Liver (tissue), 8 donors: ENCODE measurements at regions not wholly inside any gene's neighbourhood (a gene's known extent, or its start where the extent isn't known, plus 50 kb on each side); places are given as distances from the start of the nearest gene placed in this dataset.

ENCODE experiments used
- DNase-seq: peaks from one replicate; pipeline ENCODE4 v3.0.0-alpha.2; 2017; ENCODE audit warnings: low spot score
- H3K27ac ChIP-seq, 2 donors: one replicate each; pipeline ENCODE4 v1.7.0; 2013; ENCODE audit warnings: inconsistent platforms in 2 of 2, low read length in 2 of 2, control low read depth in 1 of 2, low read depth in 1 of 2, mild to moderate bottlenecking in 1 of 2
- H3K27me3 ChIP-seq, 4 donors: one replicate each; pipeline versions ENCODE4 v1.6.1 to v1.7.0; 2013; ENCODE audit warnings: low read length in 3 of 4, inconsistent platforms in 1 of 4, mild to moderate bottlenecking in 1 of 4, moderate library complexity in 1 of 4; ENCODE audit not compliant: control insufficient read depth in 4 of 4, insufficient read depth in 4 of 4
- H3K36me3 ChIP-seq, 4 donors: one replicate each; pipeline versions ENCODE4 v1.6.1 to v1.7.0; 2013; ENCODE audit warnings: low read length in 3 of 4, mild to moderate bottlenecking in 3 of 4, low read depth in 1 of 4, moderate library complexity in 1 of 4; ENCODE audit not compliant: control insufficient read depth in 4 of 4, insufficient read depth in 3 of 4
- H3K4me1 ChIP-seq, 4 donors: one replicate each; pipeline versions ENCODE4 v1.6.1 to v1.7.0; 2013; ENCODE audit warnings: low read length in 3 of 4, mild to moderate bottlenecking in 3 of 4, moderate library complexity in 1 of 4; ENCODE audit not compliant: control insufficient read depth in 4 of 4, insufficient read depth in 4 of 4
- H3K4me3 ChIP-seq, 3 donors: one replicate each; pipeline versions ENCODE4 v1.6.1 to v1.7.0; 2013; ENCODE audit warnings: low read length in 3 of 3, control low read depth in 1 of 3, low read depth in 1 of 3, mild to moderate bottlenecking in 1 of 3
- H3K9ac ChIP-seq, 2 donors: one replicate each; pipeline ENCODE4 v1.7.0; 2013; ENCODE audit warnings: low read length in 2 of 2, mild to moderate bottlenecking in 2 of 2, moderate library complexity in 2 of 2, control low read depth in 1 of 2, low read depth in 1 of 2
- H3K9me3 ChIP-seq, 4 donors: one replicate each; pipeline versions ENCODE4 v1.6.1 to v1.7.0; 2013; ENCODE audit warnings: low read length in 3 of 4; ENCODE audit not compliant: control insufficient read depth in 4 of 4
- ATF3 ChIP-seq: IDR thresholded peaks from 2 replicates; pipeline ENCODE4 v1.6.1; 2016; ENCODE audit warnings: antibody characterized with exemption
- CTCF ChIP-seq: fragments of 150-350 bp; IDR thresholded peaks from 2 replicates; pipeline ENCODE4 v1.5.1; 2017; ENCODE audit warnings: improper control_type of control experiment, low read depth, low read length; ENCODE audit not compliant: missing input control
- EGR1 ChIP-seq, 2 donors: IDR thresholded peaks; 2 replicates each; pipeline ENCODE4 v1.6.1; 2016 to 2018; ENCODE audit warnings: antibody characterized with exemption in 2 of 2, low read depth in 2 of 2
- FOXA1 ChIP-seq: IDR thresholded peaks from 2 replicates; pipeline ENCODE4 v1.6.1; 2016; ENCODE audit warnings: antibody characterized with exemption
- FOXA2 ChIP-seq: IDR thresholded peaks from 2 replicates; pipeline ENCODE4 v1.6.1; 2016; ENCODE audit warnings: antibody characterized with exemption
- GABPA ChIP-seq, 2 donors: IDR thresholded peaks in 1 of 2; conservative IDR thresholded peaks in 1 of 2; 2 replicates each; pipeline ENCODE4 v1.6.1; 2016; ENCODE audit warnings: antibody characterized with exemption in 2 of 2, mild to moderate bottlenecking in 1 of 2, moderate library complexity in 1 of 2
- HNF4G ChIP-seq: IDR thresholded peaks from 2 replicates; pipeline ENCODE4 v1.6.1; 2016; ENCODE audit warnings: antibody characterized with exemption
- JUND ChIP-seq, 2 donors: IDR thresholded peaks; 2 replicates each; pipeline ENCODE4 v1.6.1; 2016; ENCODE audit warnings: antibody characterized with exemption in 2 of 2
- MAX ChIP-seq: IDR thresholded peaks from 2 replicates; pipeline ENCODE4 v1.6.1; 2016; ENCODE audit warnings: antibody characterized with exemption
- NR2F2 ChIP-seq: IDR thresholded peaks from 2 replicates; pipeline ENCODE4 v1.6.1; 2016; ENCODE audit warnings: antibody characterized with exemption
- RAD21 ChIP-seq, 2 donors: IDR thresholded peaks; 2 replicates each; pipeline ENCODE4 v1.6.1; 2016; ENCODE audit warnings: antibody characterized with exemption in 2 of 2, mild to moderate bottlenecking in 2 of 2
- RXRA ChIP-seq, 2 donors: IDR thresholded peaks; 2 replicates each; pipeline ENCODE4 v1.6.1; 2017 to 2018; ENCODE audit warnings: antibody characterized with exemption in 2 of 2, mild to moderate bottlenecking in 1 of 2
- SP1 ChIP-seq: IDR thresholded peaks from 2 replicates; pipeline ENCODE4 v1.6.1; 2018; ENCODE audit warnings: antibody characterized with exemption, mild to moderate bottlenecking
- TAF1 ChIP-seq: conservative IDR thresholded peaks from 2 replicates; pipeline ENCODE4 v1.6.1; 2016; ENCODE audit warnings: antibody characterized with exemption, mild to moderate bottlenecking
- YY1 ChIP-seq: IDR thresholded peaks from 2 replicates; pipeline ENCODE4 v1.6.1; 2016; ENCODE audit warnings: antibody characterized with exemption, mild to moderate bottlenecking
- ZBTB33 ChIP-seq: IDR thresholded peaks from 2 replicates; pipeline ENCODE4 v1.6.1; 2016; ENCODE audit warnings: antibody characterized with exemption
- WGBS: extraction: QIAGEN DNeasy Blood & Tissue Kit; methylation state at CpG from one replicate; pipeline ENCODE4 v1.1.7; 2013; 5-methylcytosine and 5-hydroxymethylcytosine counted together
- donor health status: healthy.
- donor health status: healthy.
- donor health status: healthy.
- donor health status: healthy.
- donor health status: healthy.

GRCh38 chr7:148486937-148487336 lies 103.6 kb upstream of the C7orf33 start (continued):
- TF ChIP-seq CTCF (no peak), GABPA (IDR thresholded peaks at IDR 0.05 in 1 of 2, conservative IDR thresholded peaks at IDR 0.05 in 1 of 2) (no peak), JUND (IDR thresholded peaks at IDR 0.05) (no peak), EGR1 (IDR thresholded peaks at IDR 0.05; ENCODE audit: low read depth in 2 of 2) (no peak), YY1 (no peak), TAF1 (no peak), RXRA (IDR thresholded peaks at IDR 0.05) (no peak), FOXA2 (no peak), MAX (no peak), NR2F2 (no peak), FOXA1 (no peak), ATF3 (no peak)

- no peak for DNase-seq
- TF ChIP-seq ATF3 (no peak), SP1 (no peak), RAD21 (IDR thresholded peaks at IDR 0.05) (no peak), HNF4G (no peak), GABPA (IDR thresholded peaks at IDR 0.05 in 1 of 2, conservative IDR thresholded peaks at IDR 0.05 in 1 of 2) (no peak), FOXA1 (no peak), NR2F2 (no peak), YY1 (no peak), JUND (IDR thresholded peaks at IDR 0.05) (no peak)
- H3K4me3 ChIP-seq, result no peak overlapping the region
- no peaks in the 10 kb centered on the region for H3K27me3 ChIP-seq
- H3K36me3 ChIP-seq, result no peaks in the 10 kb centered on the region
- no peaks in the 10 kb centered on the region for H3K4me1 ChIP-seq
- peaks cover 0 to 2% (median under 1%) of the 10 kb centered on the region in 4 donors for H3K9me3 ChIP-seq
- H3K9ac ChIP-seq, result no peak overlapping the region
- H3K27ac ChIP-seq, result no peak overlapping the region
- 83% methylated on average over 4 of the region's 4 CpGs for WGBS
Observed at GRCh38 chr7:148487912-148488311, 102.7 kb upstream of the C7orf33 start.

GRCh38 chr7:148489678-148490077 lies 100.9 kb upstream of the C7orf33 start:
- Histone ChIP-seq H3K27me3 (no peaks in the 10 kb centered on the region), H3K4me3 (no peak overlapping the region), H3K9ac (no peak overlapping the region), H3K36me3 (no peaks in the 10 kb centered on the region), H3K4me1 (no peaks in the 10 kb centered on the region), H3K9me3 (peaks cover 0 to 2% (median under 1%) of the 10 kb centered on the region in 4 donors), H3K27ac (no peak overlapping the region)
- no peak for DNase-seq
- 80% methylated on average over 6 of the region's 6 CpGs for WGBS
- no peak for TF ChIP-seq ZBTB33
- TF ChIP-seq RXRA (IDR thresholded peaks at IDR 0.05), result no peak
- TF ChIP-seq TAF1, result no peak
- TF ChIP-seq FOXA2, result no peak
- no peak for TF ChIP-seq GABPA (IDR thresholded peaks at IDR 0.05 in 1 of 2, conservative IDR thresholded peaks at IDR 0.05 in 1 of 2)
- no peak for TF ChIP-seq RAD21 (IDR thresholded peaks at IDR 0.05)
- no peak for TF ChIP-seq FOXA1
- no peak for TF ChIP-seq YY1
- no peak for TF ChIP-seq JUND (IDR thresholded peaks at IDR 0.05)
- no peak for TF ChIP-seq HNF4G
